GM12878 (cell line): ENCODE measurements at regions not wholly inside any gene's neighbourhood (a gene's known extent, or its start where the extent isn't known, plus 50 kb on each side); places are given as distances from the start of the nearest gene placed in this dataset.
"Not testable (repeated sequence)": the region's sequence is repeated elsewhere in the genome, so short reads cannot be mapped to it uniquely, and the experiment has no call there.

Source experiments
- ATAC-seq: fragments of 200-7000 bp; cut with Tn5 transposase; 3 replicates; pipeline ENCODE4 v1.9.1; 2020; ENCODE audit warnings: mild to moderate bottlenecking, moderate library complexity
- BruUV-seq: library from RNA; stranded (reverse); fragments of 400-500 nt; replicated peaks from 2 replicates; lab custom pipeline; 2021; lab: Mats Ljungman, UMichigan
- CTCF ChIA-PET: fragments of 300-600 bp; sonication (Branson Sonifier 250); formaldehyde crosslinking; extraction: SDS; loops from one replicate; lab custom pipeline; 2021; ENCODE audit warnings: inconsistent platforms; lab: Yijun Ruan, JAX
- POLR2A ChIA-PET: fragments of 350-600 bp; formaldehyde crosslinking; extraction: SDS; loops from one replicate; lab custom pipeline; 2021; ENCODE audit warnings: inconsistent platforms; lab: Charles Lee
- RAD21 ChIA-PET: fragments of 300-600 bp; sonication (Branson Sonifier 250); formaldehyde crosslinking; loops from one replicate; lab custom pipeline; 2023; ENCODE audit warnings: antibody characterized with exemption; ENCODE audit not compliant: unreplicated experiment; lab: Charles Lee
- SMC1A ChIA-PET: fragments of 300-600 bp; sonication (Branson Sonifier 250); formaldehyde crosslinking; loops from one replicate; lab custom pipeline; 2023; ENCODE audit not compliant: unreplicated experiment, uncharacterized antibody; lab: Charles Lee
- DNase-seq: peaks from one replicate; pipeline ENCODE4 v3.0.0-alpha.2; 2011; ENCODE audit warnings: low read depth, low spot score
- FAIRE-seq: peaks from 3 replicates; lab custom pipeline; 2011; peaks lifted over from hg19 to GRCh38; lab: Jason Lieb, UNC
- H2AFZ ChIP-seq: 2 replicates; pipeline ENCODE4 v1.6.0; 2011; ENCODE audit warnings: low read depth, low read length, control low read depth; ENCODE audit not compliant: control insufficient read depth
- H3K27ac ChIP-seq: 2 replicates; pipeline ENCODE4 v1.5.1; 2011; ENCODE audit warnings: control low read depth; ENCODE audit not compliant: control insufficient read depth, insufficient read depth
- H3K27me3 ChIP-seq, 2 experiments: replicated peaks in 1 of 2; 2 replicates each; pipeline versions ENCODE4 v1.6.0 to v1.6.1; 2011; ENCODE audit warnings: low read length in 1 of 2; ENCODE audit not compliant: control insufficient read depth in 2 of 2, insufficient read depth in 2 of 2
- H3K36me3 ChIP-seq, 2 experiments: 2 replicates each; pipeline ENCODE4 v1.5.1; 2011; ENCODE audit warnings: low read length in 1 of 2; ENCODE audit not compliant: control insufficient read depth in 2 of 2, insufficient read depth in 2 of 2
- H3K4me1 ChIP-seq: 2 replicates; pipeline ENCODE4 v1.6.1; 2011; ENCODE audit warnings: mild to moderate bottlenecking, low read length, moderate library complexity, mixed read lengths; ENCODE audit not compliant: control insufficient read depth, insufficient read depth
- H3K4me2 ChIP-seq: 2 replicates; pipeline ENCODE4 v1.6.0; 2011; ENCODE audit warnings: control low read depth; ENCODE audit not compliant: control insufficient read depth, insufficient read depth
- H3K4me3 ChIP-seq: fragments of 200-600 bp; sonication (generic); 2 replicates; pipeline ENCODE4 v1.5.1; 2016
- H3K79me2 ChIP-seq: 2 replicates; pipeline ENCODE4 v1.6.0; 2011; ENCODE audit warnings: low read length; ENCODE audit not compliant: control insufficient read depth, insufficient read depth
- H3K9ac ChIP-seq: 2 replicates; pipeline ENCODE4 v1.8.0; 2011; ENCODE audit warnings: low read length, control low read depth, mixed read lengths; ENCODE audit not compliant: control insufficient read depth, insufficient read depth
- H3K9me3 ChIP-seq: replicated peaks from 3 replicates; pipeline ENCODE4 v1.5.1; 2011; ENCODE audit warnings: mild to moderate bottlenecking, low read length; ENCODE audit not compliant: control insufficient read depth, insufficient read depth
- H4K20me1 ChIP-seq: 2 replicates; pipeline ENCODE4 v1.6.0; 2011; ENCODE audit not compliant: control insufficient read depth, insufficient read depth
- IRF3 ChIP-seq: fragments of 450-650 bp; IDR thresholded peaks from 2 replicates; pipeline ENCODE4 v1.6.1; 2014; ENCODE audit warnings: mild to moderate bottlenecking
- RFX5 ChIP-seq: IDR thresholded peaks from 2 replicates; pipeline ENCODE4 v1.6.1; 2011; ENCODE audit warnings: low read depth, low read length, improper control_type of control experiment
- TARDBP ChIP-seq: IDR thresholded peaks from 2 replicates; pipeline ENCODE4 v1.6.1; 2016; ENCODE audit warnings: borderline replicate concordance
- WGBS: methylation state at CpG from one replicate; pipeline ENCODE4 v1.1.6; 2016; ENCODE audit warnings: low lambda C conversion rate; ENCODE audit not compliant: insufficient replicate concordance, insufficient coverage; ENCODE audit errors: missing lambda C conversion rate; 5-methylcytosine and 5-hydroxymethylcytosine counted together
- in situ Hi-C: fragments of 300-500 bp; cut with MboI; formaldehyde crosslinking; loops from 9 replicates; pipeline ENCODE4 v1.14.3; 2018; ENCODE audit warnings: mixed read lengths
- intact Hi-C: fragments of 100-400 bp; cut with micrococcal nuclease; formaldehyde crosslinking; loops from one replicate; pipeline ENCODE4 v1.14.2; 2022; ENCODE audit not compliant: unreplicated experiment

GRCh38 chr12:58673021-58673420 is 247.3 kb downstream of the LRIG3 start:
- TF ChIP-seq TARDBP: no peak
- no peak for TF ChIP-seq RFX5
- TF ChIP-seq IRF3: no peak
- H4K20me1 ChIP-seq: no peaks in the 10 kb centered on the region
- no peak overlapping the region for H3K4me3 ChIP-seq
- no peak overlapping the region for H2AFZ ChIP-seq
- POLR2A ChIA-PET: no interaction called here
- SMC1A ChIA-PET: no interaction called here
- no peak overlapping the region for H3K9ac ChIP-seq
- no peaks in the 10 kb centered on the region for H3K36me3 ChIP-seq
- no peak overlapping the region for H3K4me2 ChIP-seq
- ATAC-seq (no peak), FAIRE-seq (no peak), DNase-seq (no peak)
- H3K79me2 ChIP-seq: no peaks in the 10 kb centered on the region
- CTCF ChIA-PET: no interaction called here
- no peaks in the 10 kb centered on the region for H3K27me3 ChIP-seq
- in situ Hi-C loops: no loop called here
- intact Hi-C loops: no loop called here
- H3K9me3 ChIP-seq: no peaks in the 10 kb centered on the region
- no peaks in the 10 kb centered on the region for H3K4me1 ChIP-seq
- no peak overlapping the region for H3K27ac ChIP-seq
- RAD21 ChIA-PET: no interaction called here
- BruUV-seq: no TSS peak

GRCh38 chr12:58677833-58678232 is 242.5 kb downstream of the LRIG3 start:
- CTCF ChIA-PET, H3K79me2 ChIP-seq, H4K20me1 ChIP-seq, H2AFZ ChIP-seq, intact Hi-C loops, H3K4me3 ChIP-seq, in situ Hi-C loops, RAD21 ChIA-PET, H3K27ac ChIP-seq, H3K4me1 ChIP-seq, POLR2A ChIA-PET, H3K4me2 ChIP-seq, BruUV-seq, DNase-seq, H3K36me3 ChIP-seq, H3K9me3 ChIP-seq, H3K27me3 ChIP-seq, ATAC-seq, H3K9ac ChIP-seq, SMC1A ChIA-PET, FAIRE-seq: not testable (repeated sequence)
- WGBS: 8% methylated on average over 2 of the region's 3 CpGs
